ENCODE measurements at regions not wholly inside any gene's neighbourhood (a gene's known extent, or its start where the extent isn't known, plus 50 kb on each side); places are given as distances from the start of the nearest gene placed in this dataset.
"Not testable (repeated sequence)": the region's sequence is repeated elsewhere in the genome, so short reads cannot be mapped to it uniquely, and the experiment has no call there.

GRCh38 chr4:58871509-58871908 is 1761.3 kb upstream of the IGFBP7 start:
- intact Hi-C loops (cut with micrococcal nuclease): no loop called here
- Mint-ChIP-seq H3K9me3 (peaks cover 10% of the 10 kb centered on the region), H3K4me1 (ENCODE audit: low read depth) (no peaks in the 10 kb centered on the region), H3K36me3 (ENCODE audit: low read depth) (no peaks in the 10 kb centered on the region), H3K27ac (no peak overlapping the region), H3K27me3 (no peaks in the 10 kb centered on the region), H3K4me3 (no peak overlapping the region)

- Mint-ChIP-seq H3K4me1 (ENCODE audit: low read depth) (no peaks in the 10 kb centered on the region), H3K27ac (no peak overlapping the region), H3K9me3 (peaks cover 10% of the 10 kb centered on the region), H3K4me3 (no peak overlapping the region), H3K27me3 (no peaks in the 10 kb centered on the region), H3K36me3 (ENCODE audit: low read depth) (no peaks in the 10 kb centered on the region)
- intact Hi-C loops (cut with micrococcal nuclease): no loop called here
Measured at GRCh38 chr4:58849026-58849425, 1738.8 kb upstream of the IGFBP7 start.

- Mint-ChIP-seq H3K36me3 (ENCODE audit: low read depth) (no peaks in the 10 kb centered on the region), H3K9me3 (peaks cover 22% of the 10 kb centered on the region), H3K27ac (no peak overlapping the region), H3K4me1 (ENCODE audit: low read depth) (no peaks in the 10 kb centered on the region), H3K4me3 (no peak overlapping the region), H3K27me3 (no peaks in the 10 kb centered on the region)
- intact Hi-C loops (cut with micrococcal nuclease): no loop called here
Measured at GRCh38 chr4:58843455-58843854, 1733.3 kb upstream of the IGFBP7 start.

GRCh38 chr4:58833126-58833525 is 1722.9 kb upstream of the IGFBP7 start:
- Mint-ChIP-seq H3K4me3 (no peak overlapping the region), H3K4me1 (ENCODE audit: low read depth) (no peaks in the 10 kb centered on the region), H3K9me3 (no peaks in the 10 kb centered on the region), H3K36me3 (ENCODE audit: low read depth) (no peaks in the 10 kb centered on the region), H3K27ac (no peak overlapping the region), H3K27me3 (no peaks in the 10 kb centered on the region)
- intact Hi-C loops (cut with micrococcal nuclease): no loop called here

- H3K9me3 Mint-ChIP-seq: no peaks in the 10 kb centered on the region
- intact Hi-C loops (cut with micrococcal nuclease): no loop called here
- H3K36me3 Mint-ChIP-seq (ENCODE audit: low read depth): no peaks in the 10 kb centered on the region
- no peaks in the 10 kb centered on the region for H3K27me3 Mint-ChIP-seq
- H3K4me3 Mint-ChIP-seq: no peak overlapping the region
- H3K4me1 Mint-ChIP-seq (ENCODE audit: low read depth): no peaks in the 10 kb centered on the region
- H3K27ac Mint-ChIP-seq: no peak overlapping the region
Measured at GRCh38 chr4:58825278-58825677, 1715.1 kb upstream of the IGFBP7 start.

GRCh38 chr4:58818560-58818959 is 1708.4 kb upstream of the IGFBP7 start:
- H3K4me3 Mint-ChIP-seq; H3K36me3 Mint-ChIP-seq (ENCODE audit: low read depth); H3K27me3 Mint-ChIP-seq; H3K4me1 Mint-ChIP-seq (ENCODE audit: low read depth); H3K27ac Mint-ChIP-seq; intact Hi-C loops (cut with micrococcal nuclease); H3K9me3 Mint-ChIP-seq: not testable (repeated sequence)

- no peaks in the 10 kb centered on the region for H3K36me3 Mint-ChIP-seq (ENCODE audit: low read depth)
- no peaks in the 10 kb centered on the region for H3K27me3 Mint-ChIP-seq
- intact Hi-C loops (cut with micrococcal nuclease): no loop called here
- no peak overlapping the region for H3K27ac Mint-ChIP-seq
- no peaks in the 10 kb centered on the region for H3K9me3 Mint-ChIP-seq
- H3K4me3 Mint-ChIP-seq: no peak overlapping the region
- no peaks in the 10 kb centered on the region for H3K4me1 Mint-ChIP-seq (ENCODE audit: low read depth)
Measured at GRCh38 chr4:58809948-58810347, 1699.8 kb upstream of the IGFBP7 start.

GRCh38 chr4:58809366-58809765 is 1699.2 kb upstream of the IGFBP7 start:
- Mint-ChIP-seq H3K27me3 (no peaks in the 10 kb centered on the region), H3K4me3 (no peak overlapping the region), H3K36me3 (ENCODE audit: low read depth) (no peaks in the 10 kb centered on the region), H3K27ac (no peak overlapping the region), H3K9me3 (no peaks in the 10 kb centered on the region), H3K4me1 (ENCODE audit: low read depth) (no peaks in the 10 kb centered on the region)
- intact Hi-C loops (cut with micrococcal nuclease): no loop called here

- Mint-ChIP-seq H3K36me3 (ENCODE audit: low read depth) (no peaks in the 10 kb centered on the region), H3K9me3 (no peaks in the 10 kb centered on the region), H3K27me3 (no peaks in the 10 kb centered on the region), H3K4me1 (ENCODE audit: low read depth) (no peaks in the 10 kb centered on the region), H3K4me3 (no peak overlapping the region), H3K27ac (no peak overlapping the region)
- intact Hi-C loops (cut with micrococcal nuclease): no loop called here
Measured at GRCh38 chr4:58808817-58809216, 1698.6 kb upstream of the IGFBP7 start.

GRCh38 chr4:58807843-58808615 is 1697.8 kb upstream of the IGFBP7 start:
- no peak overlapping the region for H3K4me3 Mint-ChIP-seq
- no peaks in the 10 kb centered on the region for H3K4me1 Mint-ChIP-seq (ENCODE audit: low read depth)
- no peaks in the 10 kb centered on the region for H3K27me3 Mint-ChIP-seq
- no peak overlapping the region for H3K27ac Mint-ChIP-seq
- intact Hi-C loops (cut with micrococcal nuclease): no loop called here
- no peaks in the 10 kb centered on the region for H3K9me3 Mint-ChIP-seq
- no peaks in the 10 kb centered on the region for H3K36me3 Mint-ChIP-seq (ENCODE audit: low read depth)

- Mint-ChIP-seq H3K4me3 (no peak overlapping the region), H3K27me3 (no peaks in the 10 kb centered on the region), H3K36me3 (ENCODE audit: low read depth) (no peaks in the 10 kb centered on the region), H3K9me3 (no peaks in the 10 kb centered on the region), H3K4me1 (ENCODE audit: low read depth) (no peaks in the 10 kb centered on the region), H3K27ac (no peak overlapping the region)
- intact Hi-C loops (cut with micrococcal nuclease): no loop called here
Measured at GRCh38 chr4:58776627-58777026, 1666.4 kb upstream of the IGFBP7 start.

GRCh38 chr4:58767598-58767997 is 1657.4 kb upstream of the IGFBP7 start:
- H3K4me3 Mint-ChIP-seq: no peak overlapping the region
- no peaks in the 10 kb centered on the region for H3K4me1 Mint-ChIP-seq (ENCODE audit: low read depth)
- H3K9me3 Mint-ChIP-seq: no peaks in the 10 kb centered on the region
- intact Hi-C loops (cut with micrococcal nuclease): no loop called here
- H3K27ac Mint-ChIP-seq: no peak overlapping the region
- H3K36me3 Mint-ChIP-seq (ENCODE audit: low read depth): no peaks in the 10 kb centered on the region
- H3K27me3 Mint-ChIP-seq: no peaks in the 10 kb centered on the region

GRCh38 chr4:58766763-58767162 is 1656.6 kb upstream of the IGFBP7 start:
- H3K4me1 Mint-ChIP-seq (ENCODE audit: low read depth): no peaks in the 10 kb centered on the region
- intact Hi-C loops (cut with micrococcal nuclease): no loop called here
- H3K4me3 Mint-ChIP-seq: no peak overlapping the region
- H3K9me3 Mint-ChIP-seq: no peaks in the 10 kb centered on the region
- no peak overlapping the region for H3K27ac Mint-ChIP-seq
- H3K36me3 Mint-ChIP-seq (ENCODE audit: low read depth): no peaks in the 10 kb centered on the region
- H3K27me3 Mint-ChIP-seq: no peaks in the 10 kb centered on the region

- H3K4me3 Mint-ChIP-seq: no peak overlapping the region
- no peaks in the 10 kb centered on the region for H3K4me1 Mint-ChIP-seq (ENCODE audit: low read depth)
- no peaks in the 10 kb centered on the region for H3K27me3 Mint-ChIP-seq
- intact Hi-C loops (cut with micrococcal nuclease): no loop called here
- no peak overlapping the region for H3K27ac Mint-ChIP-seq
- no peaks in the 10 kb centered on the region for H3K36me3 Mint-ChIP-seq (ENCODE audit: low read depth)
- H3K9me3 Mint-ChIP-seq: no peaks in the 10 kb centered on the region
Measured at GRCh38 chr4:58761563-58761962, 1651.4 kb upstream of the IGFBP7 start.

- Mint-ChIP-seq H3K9me3 (no peaks in the 10 kb centered on the region), H3K27ac (no peak overlapping the region), H3K36me3 (ENCODE audit: low read depth) (no peaks in the 10 kb centered on the region), H3K27me3 (no peaks in the 10 kb centered on the region), H3K4me3 (no peak overlapping the region), H3K4me1 (ENCODE audit: low read depth) (no peaks in the 10 kb centered on the region)
- intact Hi-C loops (cut with micrococcal nuclease): no loop called here
Measured at GRCh38 chr4:58760737-58761136, 1650.6 kb upstream of the IGFBP7 start.

All from dendritic cell treated with granulocyte-macrophage colony-stimulating factor and Interleukin-4, amounts not matched to agents 40 ng/mL and 50 ng/mL, for 4 days (primary cell).